ENCODE measurements at regions not wholly inside any gene's neighbourhood (a gene's known extent, or its start where the extent isn't known, plus 50 kb on each side); places are given as distances from the start of the nearest gene placed in this dataset.

- ATAC-seq (no peak), DNase-seq (no peak)
- H3K27me3 Mint-ChIP-seq, result no peaks in the 10 kb centered on the region
- H3K4me3 Mint-ChIP-seq, result no peak overlapping the region
- no peaks in the 10 kb centered on the region for H3K4me1 Mint-ChIP-seq
- H3K9me3 Mint-ChIP-seq, result peaks cover 21% of the 10 kb centered on the region
- no peak overlapping the region for H3K27ac Mint-ChIP-seq
- H3K36me3 Mint-ChIP-seq (ENCODE audit: low read depth), result no peaks in the 10 kb centered on the region
These were observed 90.0 kb upstream of the PRR5 start for GRCh38 chr22:44611880-44612496.

GRCh38 chr22:44610071-44610470, 91.9 kb upstream of the PRR5 start:
- DNase-seq (no peak), ATAC-seq (no peak)
- Mint-ChIP-seq H3K27ac (no peak overlapping the region), H3K27me3 (peaks cover 5% of the 10 kb centered on the region), H3K36me3 (ENCODE audit: low read depth) (no peaks in the 10 kb centered on the region), H3K4me1 (no peaks in the 10 kb centered on the region), H3K4me3 (no peak overlapping the region), H3K9me3 (peaks cover 21% of the 10 kb centered on the region)

GRCh38 chr22:44609400-44609988, 92.5 kb upstream of the PRR5 start:
- Mint-ChIP-seq H3K27ac (no peak overlapping the region), H3K4me1 (no peaks in the 10 kb centered on the region), H3K9me3 (peaks cover 18% of the 10 kb centered on the region), H3K36me3 (ENCODE audit: low read depth) (no peaks in the 10 kb centered on the region), H3K27me3 (peaks cover 8% of the 10 kb centered on the region), H3K4me3 (no peak overlapping the region)
- ATAC-seq (no peak), DNase-seq (no peak)

GRCh38 chr22:44608597-44609399, 93.2 kb upstream of the PRR5 start:
- H3K27me3 Mint-ChIP-seq, result peaks cover 8% of the 10 kb centered on the region
- no peaks in the 10 kb centered on the region for H3K36me3 Mint-ChIP-seq (ENCODE audit: low read depth)
- no peak overlapping the region for H3K27ac Mint-ChIP-seq
- no peak overlapping the region for H3K4me3 Mint-ChIP-seq
- no peaks in the 10 kb centered on the region for H3K4me1 Mint-ChIP-seq
- DNase-seq (no peak), ATAC-seq (no peak)
- H3K9me3 Mint-ChIP-seq, result peaks cover 18% of the 10 kb centered on the region

- Mint-ChIP-seq H3K36me3 (ENCODE audit: low read depth) (no peaks in the 10 kb centered on the region), H3K9me3 (peaks cover 6% of the 10 kb centered on the region), H3K27me3 (peaks cover 8% of the 10 kb centered on the region), H3K4me1 (no peaks in the 10 kb centered on the region), H3K4me3 (no peak overlapping the region), H3K27ac (no peak overlapping the region)
- ATAC-seq (no peak), DNase-seq (no peak)
These were observed 95.9 kb upstream of the PRR5 start for GRCh38 chr22:44606126-44606525.

- peaks cover 4% of the 10 kb centered on the region for H3K9me3 Mint-ChIP-seq
- H3K4me3 Mint-ChIP-seq, result no peak overlapping the region
- ATAC-seq, result no peak
- H3K4me1 Mint-ChIP-seq, result peaks cover 2% of the 10 kb centered on the region
- no peak for DNase-seq
- no peaks in the 10 kb centered on the region for H3K36me3 Mint-ChIP-seq (ENCODE audit: low read depth)
- H3K27ac Mint-ChIP-seq, result no peak overlapping the region
- peaks cover 8% of the 10 kb centered on the region for H3K27me3 Mint-ChIP-seq
These were observed 96.5 kb upstream of the PRR5 start for GRCh38 chr22:44605486-44605885.

GRCh38 chr22:44604991-44605390, 97.0 kb upstream of the PRR5 start:
- Mint-ChIP-seq H3K9me3 (peaks cover under 1% of the 10 kb centered on the region), H3K4me1 (peaks cover 2% of the 10 kb centered on the region), H3K27me3 (peaks cover 8% of the 10 kb centered on the region), H3K27ac (no peak overlapping the region), H3K36me3 (ENCODE audit: low read depth) (no peaks in the 10 kb centered on the region), H3K4me3 (no peak overlapping the region)
- no peak for ATAC-seq
- no peak for DNase-seq

- H3K4me1 Mint-ChIP-seq, result peaks cover 2% of the 10 kb centered on the region
- no peak for ATAC-seq
These were observed 97.5 kb upstream of the PRR5 start for GRCh38 chr22:44604455-44604854.

GRCh38 chr22:44603767-44604166, 98.2 kb upstream of the PRR5 start:
- no peaks in the 10 kb centered on the region for H3K9me3 Mint-ChIP-seq
- H3K4me1 Mint-ChIP-seq, result peaks cover 2% of the 10 kb centered on the region
- no peak for DNase-seq
- H3K27me3 Mint-ChIP-seq, result peaks cover 8% of the 10 kb centered on the region
- no peak for ATAC-seq
- no peak overlapping the region for H3K27ac Mint-ChIP-seq
- H3K4me3 Mint-ChIP-seq, result no peak overlapping the region
- H3K36me3 Mint-ChIP-seq (ENCODE audit: low read depth), result no peaks in the 10 kb centered on the region

More at GRCh38 chr22:44604455-44604854, 97.5 kb upstream of the PRR5 start:
- Mint-ChIP-seq H3K27me3 (peaks cover 8% of the 10 kb centered on the region), H3K36me3 (ENCODE audit: low read depth) (no peaks in the 10 kb centered on the region), H3K4me3 (no peak overlapping the region), H3K27ac (no peak overlapping the region), H3K9me3 (no peaks in the 10 kb centered on the region)
- DNase-seq, result no peak

- Mint-ChIP-seq H3K27me3 (peaks cover 6% of the 10 kb centered on the region), H3K36me3 (ENCODE audit: low read depth) (no peaks in the 10 kb centered on the region), H3K9me3 (no peaks in the 10 kb centered on the region), H3K4me3 (no peak overlapping the region), H3K27ac (no peak overlapping the region), H3K4me1 (peaks cover 2% of the 10 kb centered on the region)
- DNase-seq (no peak), ATAC-seq (no peak)
These were observed 100.3 kb upstream of the PRR5 start for GRCh38 chr22:44601725-44602124.

GRCh38 chr22:44601189-44601588, 100.8 kb upstream of the PRR5 start:
- Mint-ChIP-seq H3K9me3 (no peaks in the 10 kb centered on the region), H3K4me1 (peaks cover 3% of the 10 kb centered on the region), H3K36me3 (ENCODE audit: low read depth) (no peaks in the 10 kb centered on the region), H3K4me3 (no peak overlapping the region), H3K27ac (no peak overlapping the region), H3K27me3 (peaks cover 6% of the 10 kb centered on the region)
- DNase-seq (no peak), ATAC-seq (no peak)

GRCh38 chr22:44600207-44600785, 101.7 kb upstream of the PRR5 start:
- Mint-ChIP-seq H3K4me3 (no peak overlapping the region), H3K9me3 (no peaks in the 10 kb centered on the region), H3K27me3 (peaks cover 11% of the 10 kb centered on the region), H3K27ac (no peak overlapping the region), H3K4me1 (peaks cover 10% of the 10 kb centered on the region), H3K36me3 (ENCODE audit: low read depth) (no peaks in the 10 kb centered on the region)
- ATAC-seq (no peak), DNase-seq (no peak)

GRCh38 chr22:44599500-44600140, 101.6 kb upstream of the RTL6 start:
- Mint-ChIP-seq H3K4me3 (no peak overlapping the region), H3K27ac (no peak overlapping the region), H3K27me3 (peaks cover 14% of the 10 kb centered on the region), H3K36me3 (ENCODE audit: low read depth) (no peaks in the 10 kb centered on the region), H3K9me3 (no peaks in the 10 kb centered on the region), H3K4me1 (peaks cover 12% of the 10 kb centered on the region)
- ATAC-seq (no peak), DNase-seq (no peak)

GRCh38 chr22:44599084-44599483, 101.1 kb upstream of the RTL6 start:
- Mint-ChIP-seq H3K9me3 (no peaks in the 10 kb centered on the region), H3K27ac (no peak overlapping the region), H3K4me3 (no peak overlapping the region), H3K4me1 (peaks cover 12% of the 10 kb centered on the region), H3K27me3 (peaks cover 19% of the 10 kb centered on the region), H3K36me3 (ENCODE audit: low read depth) (no peaks in the 10 kb centered on the region)
- ATAC-seq (no peak), DNase-seq (no peak)

Data from activated naive CD8-positive, alpha-beta T cell treated with anti-CD3 and anti-CD28 coated beads, Interleukin-2, amount 50 U/mL, for 24 hours (primary cell).